Spleen (tissue), 7 donors: ENCODE measurements at regions not wholly inside any gene's neighbourhood (a gene's known extent, or its start where the extent isn't known, plus 50 kb on each side); places are given as distances from the start of the nearest gene placed in this dataset.

Experiments
- CTCF ChIP-seq, 11 experiments: fragments of 200-600 bp in 7 of 11; fragments of 450-650 bp in 4 of 11; sonication (generic) in 4 of 11; IDR thresholded peaks in 8 of 11; conservative IDR thresholded peaks in 3 of 11; 1 replicate in 7 of 11; 2 replicates in 4 of 11; pipeline versions ENCODE4 v1.4.0 to v1.8.0; 2016 to 2021; ENCODE audit warnings: antibody characterized with exemption in 11 of 11, inconsistent platforms in 4 of 11, mild to moderate bottlenecking in 1 of 11
- POLR2A ChIP-seq, 3 donors: fragments of 450-650 bp; IDR thresholded peaks; one replicate each; pipeline ENCODE4 v1.5.1; 2017; ENCODE audit warnings: antibody characterized with exemption in 3 of 3, mild to moderate bottlenecking in 1 of 3
- POLR2AphosphoS5 ChIP-seq, 3 donors: sonication (generic); formaldehyde crosslinking; IDR thresholded peaks; one replicate each; pipeline ENCODE4 v1.5.1; 2017; ENCODE audit warnings: antibody characterized with exemption in 3 of 3
- donor health status: DM: no; HTN: no; CAD: no; lungs with moderate emphysema.
- donor health status: DM: no; HTN: no; CAD: no.
- donor health status: DM: no; HTN: no; CAD: no.

- TF ChIP-seq CTCF (IDR thresholded peaks at IDR 0.05 in 8 of 11, conservative IDR thresholded peaks at IDR 0.05 in 3 of 11) (no peak), POLR2A (IDR thresholded peaks at IDR 0.05) (no peak), POLR2AphosphoS5 (IDR thresholded peaks at IDR 0.05) (no peak)
These were observed 69.3 kb upstream of the CASZ1 start for GRCh38 chr1:10865518-10866320.
